HCT116 (cell line): ENCODE measurements at regions not wholly inside any gene's neighbourhood (a gene's known extent, or its start where the extent isn't known, plus 50 kb on each side); places are given as distances from the start of the nearest gene placed in this dataset.

ENCODE experiments used
- ATAC-seq: fragments of 200-7000 bp; cut with Tn5 transposase; 2 replicates; pipeline ENCODE4 v1.9.1; 2020; ENCODE audit warnings: mild to moderate bottlenecking, moderate library complexity
- BruUV-seq: library from RNA; stranded (reverse); fragments of 400-500 nt; replicated peaks from 2 replicates; lab custom pipeline; 2021; lab: Mats Ljungman, UMichigan
- CTCF ChIA-PET: fragments of 300-600 bp; sonication (Branson Sonifier 250); formaldehyde crosslinking; loops from one replicate; lab custom pipeline; 2021; ENCODE audit warnings: antibody characterized with exemption; lab: Charles Lee
- POLR2A ChIA-PET: fragments of 300-600, 350-600 bp; sonication (Branson Sonifier 250); formaldehyde crosslinking; loops from one replicate; lab custom pipeline; 2021; ENCODE audit warnings: antibody characterized with exemption; lab: Charles Lee
- RAD21 ChIA-PET, 2 experiments: fragments of 300-600 bp; sonication (Branson Sonifier 250); formaldehyde crosslinking; loops; one replicate each; lab custom pipeline; 2023; ENCODE audit warnings: low total read pairs in 2 of 2; ENCODE audit not compliant: uncharacterized antibody in 2 of 2, unreplicated experiment in 2 of 2, low non-redundant PET in 1 of 2; lab: Charles Lee
- DNase-seq: peaks from one replicate; pipeline ENCODE4 v3.0.0-alpha.2; 2010; ENCODE audit warnings: low read depth, low spot score
- H2AFZ ChIP-seq: fragments of 200-600 bp; shearing (Covaris generic), sonication (generic); 2 replicates; pipeline ENCODE4 v1.6.1; 2017; ENCODE audit warnings: low read depth, mixed run types, mixed read lengths, antibody characterized with exemption, low read length; ENCODE audit not compliant: poor library complexity, severe bottlenecking
- H3K27ac ChIP-seq: 2 replicates; pipeline ENCODE4 v1.5.1; 2012; ENCODE audit warnings: low read depth, low read length
- H3K27me3 ChIP-seq: fragments of 200-600 bp; sonication (generic); 2 replicates; pipeline ENCODE4 v1.6.1; 2016; ENCODE audit warnings: mixed run types, low read length, mixed read lengths; ENCODE audit not compliant: insufficient read depth
- H3K36me3 ChIP-seq, 2 experiments: fragments of 200-500 bp in 1 of 2; fragments of 200-600 bp in 1 of 2; sonication (Bioruptor generic) in 1 of 2; sonication (generic) in 1 of 2; 2 replicates each; pipeline versions ENCODE4 v1.5.1 to v1.6.1; 2014 to 2016; ENCODE audit warnings: low read length in 2 of 2, inconsistent platforms in 1 of 2, mixed read lengths in 1 of 2, mixed run types in 1 of 2; ENCODE audit not compliant: insufficient read depth in 2 of 2, control insufficient read depth in 1 of 2
- H3K4me1 ChIP-seq, 2 experiments: fragments of 200-600 bp in 1 of 2; sonication (generic) in 1 of 2; 2 replicates each; pipeline versions ENCODE4 v1.5.1 to v1.6.1; 2012 to 2017; ENCODE audit warnings: low read length in 2 of 2, inconsistent platforms in 1 of 2, mild to moderate bottlenecking in 1 of 2, mixed read lengths in 1 of 2, mixed run types in 1 of 2, moderate library complexity in 1 of 2; ENCODE audit not compliant: insufficient read depth in 2 of 2, control insufficient read depth in 1 of 2
- H3K4me2 ChIP-seq: fragments of 200-600 bp; sonication (generic); 2 replicates; pipeline ENCODE4 v1.6.1; 2017; ENCODE audit warnings: mixed run types, low read length, mixed read lengths
- H3K4me3 ChIP-seq, 2 experiments: fragments of 200-600 bp in 1 of 2; sonication (generic) in 1 of 2; replicated peaks in 1 of 2; 2 replicates each; pipeline ENCODE4 v1.5.1; 2011 to 2016; ENCODE audit warnings: low read length in 2 of 2, control low read depth in 1 of 2, low read depth in 1 of 2, mild to moderate bottlenecking in 1 of 2, mixed read lengths in 1 of 2, mixed run types in 1 of 2
- H3K79me2 ChIP-seq: fragments of 200-600 bp; sonication (generic); 2 replicates; pipeline ENCODE4 v1.6.1; 2017; ENCODE audit warnings: mild to moderate bottlenecking, mixed run types, low read length, moderate library complexity, mixed read lengths; ENCODE audit not compliant: insufficient read depth
- H3K9ac ChIP-seq: fragments of 200-600 bp; sonication (generic); 2 replicates; pipeline ENCODE4 v1.6.1; 2016; ENCODE audit warnings: low read length, mixed read lengths
- H3K9me2 ChIP-seq: fragments of 200-600 bp; sonication (generic), shearing (Covaris generic); 2 replicates; pipeline ENCODE4 v1.6.1; 2017; ENCODE audit warnings: mixed run types, mild to moderate bottlenecking, moderate library complexity; ENCODE audit not compliant: insufficient read depth
- H3K9me3 ChIP-seq, 2 experiments: fragments of 200-500 bp in 1 of 2; fragments of 200-600 bp in 1 of 2; sonication (Bioruptor generic) in 1 of 2; sonication (generic) in 1 of 2; 2 replicates each; pipeline ENCODE4 v1.6.1; 2014 to 2017; ENCODE audit warnings: low read length in 2 of 2, mixed read lengths in 2 of 2, inconsistent platforms in 1 of 2, low read depth in 1 of 2, mild to moderate bottlenecking in 1 of 2, mixed run types in 1 of 2, moderate library complexity in 1 of 2; ENCODE audit not compliant: control insufficient read depth in 1 of 2, insufficient read depth in 1 of 2
- H4K20me1 ChIP-seq: fragments of 200-600 bp; sonication (generic), shearing (Covaris generic); 2 replicates; pipeline ENCODE4 v1.6.1; 2017; ENCODE audit warnings: mixed run types, mild to moderate bottlenecking, moderate library complexity; ENCODE audit not compliant: insufficient read depth
- CBX3 ChIP-seq: IDR thresholded peaks from 2 replicates; pipeline ENCODE4 v1.6.1; 2012; ENCODE audit warnings: low read depth
- EGR1 ChIP-seq: IDR thresholded peaks from 2 replicates; pipeline ENCODE4 v1.6.1; 2012; ENCODE audit warnings: low read depth
- ELF1 ChIP-seq: IDR thresholded peaks from 2 replicates; pipeline ENCODE4 v1.6.1; 2012; ENCODE audit warnings: low read depth, borderline replicate concordance
- EZH2 ChIP-seq: fragments of 200-600 bp; sonication (generic); IDR thresholded peaks from 2 replicates; pipeline ENCODE4 v1.6.1; 2017; ENCODE audit warnings: antibody characterized with exemption, mixed run types
- FOSL1 ChIP-seq: IDR thresholded peaks from 2 replicates; pipeline ENCODE4 v1.6.1; 2012; ENCODE audit warnings: low read depth
- JUND ChIP-seq: IDR thresholded peaks from 2 replicates; pipeline ENCODE4 v1.6.1; 2012
- POLR2A ChIP-seq: IDR thresholded peaks from 2 replicates; pipeline ENCODE4 v1.7.0; 2011; ENCODE audit warnings: borderline replicate concordance; ENCODE audit not compliant: insufficient read depth, insufficient read length; ENCODE audit errors: extremely low read depth
- RAD21 ChIP-seq: IDR thresholded peaks from 2 replicates; pipeline ENCODE4 v1.6.1; 2012; ENCODE audit warnings: low read depth, mild to moderate bottlenecking
- SIN3A ChIP-seq: IDR thresholded peaks from 2 replicates; pipeline ENCODE4 v1.6.1; 2012; ENCODE audit warnings: low read depth
- SP1 ChIP-seq: IDR thresholded peaks from 2 replicates; pipeline ENCODE4 v1.6.1; 2012; ENCODE audit warnings: low read depth
- TCF7L2 ChIP-seq: IDR thresholded peaks from 2 replicates; pipeline ENCODE4 v1.7.0; 2011; ENCODE audit warnings: borderline replicate concordance, inconsistent platforms; ENCODE audit not compliant: insufficient read depth, insufficient read length; ENCODE audit errors: extremely low read depth
- ZFX ChIP-seq: fragments of 450-650 bp; IDR thresholded peaks from 2 replicates; pipeline ENCODE4 v1.6.1; 2017
- intact Hi-C: fragments of 100-400 bp; cut with micrococcal nuclease; formaldehyde crosslinking; loops from 2 replicates; pipeline ENCODE4 v1.10.0; 2022
- TF ChIP-seq, protein P1 (sequence below): IDR thresholded peaks from 2 replicates; pipeline ENCODE4 v1.6.1; 2012

DNA sequence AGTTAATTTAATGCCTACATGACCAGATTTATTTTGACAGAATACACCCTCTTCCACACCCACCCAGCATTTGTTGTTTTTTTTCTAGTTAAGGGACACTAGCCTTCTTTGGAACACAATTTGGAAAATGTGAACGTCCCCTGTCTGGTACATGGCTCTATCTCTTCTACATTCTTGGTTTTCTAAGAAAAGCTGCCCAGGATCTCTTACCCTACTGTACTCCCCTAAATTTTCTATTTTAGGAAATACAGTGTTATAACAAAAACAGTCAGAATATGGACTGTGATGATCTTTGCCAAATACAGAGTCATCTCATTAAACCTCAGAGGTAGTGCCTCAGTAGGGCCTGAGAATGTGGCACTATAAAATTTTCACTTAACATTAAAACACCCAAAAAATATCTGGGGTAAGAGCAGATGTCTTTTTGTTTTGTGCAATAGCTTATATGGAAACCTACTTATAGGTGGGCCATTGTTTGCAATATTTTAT, 93.1 kb upstream of the SPON1 start:
- RAD21 ChIA-PET, result no interaction called here
- TF ChIP-seq JUND, result no peak
- TF ChIP-seq CBX3, result no peak
- TF ChIP-seq ELF1, result no peak
- no peak for TF ChIP-seq ZFX
- Histone ChIP-seq H3K9me2 (no peaks in the 10 kb centered on the region), H3K4me2 (peak overlapping the region; percentile 44), H3K79me2 (no peaks in the 10 kb centered on the region), H3K9me3 (no peaks in the 10 kb centered on the region), H3K9ac (no peak overlapping the region), H3K27ac (no peak overlapping the region), H3K4me3 (no peak overlapping the region), H3K4me1 (peaks cover 14 to 33% of the 10 kb centered on the region in 2 experiments; a peak in 3 of 4 replicates), H4K20me1 (no peaks in the 10 kb centered on the region), H3K27me3 (no peaks in the 10 kb centered on the region), H3K36me3 (no peaks in the 10 kb centered on the region), H2AFZ (peak overlapping the region; percentile 84)
- CTCF ChIA-PET, result no interaction called here
- DNase-seq, result no peak
- intact Hi-C loops, result no loop called here
- POLR2A ChIA-PET, result no interaction called here
- no TSS peak for BruUV-seq
- no peak for ATAC-seq

DNA sequence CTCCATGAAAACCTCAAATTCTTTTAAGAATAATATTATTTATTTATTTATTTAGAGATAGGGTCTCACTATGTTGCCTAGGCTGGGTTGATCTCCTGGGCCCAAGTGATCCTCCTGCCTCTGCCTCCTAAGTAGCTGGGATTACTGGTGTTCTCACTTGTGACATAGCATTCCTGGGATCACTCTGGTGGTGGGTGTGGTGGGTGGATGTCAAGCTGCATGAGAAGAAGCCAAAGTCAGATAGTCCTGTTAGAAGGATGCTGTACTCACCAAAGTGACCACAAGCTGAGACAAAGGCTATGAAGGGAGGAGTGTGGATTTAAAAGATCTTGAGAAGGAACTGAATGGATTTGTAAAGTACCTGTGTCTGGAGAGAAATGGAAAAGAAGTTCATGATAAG, 87.9 kb upstream of the SPON1 start:
- Histone ChIP-seq H3K79me2 (no peaks in the 10 kb centered on the region), H3K4me2 (no peak overlapping the region), H3K9ac (no peak overlapping the region), H4K20me1 (no peaks in the 10 kb centered on the region), H3K36me3 (no peaks in the 10 kb centered on the region), H3K27me3 (no peaks in the 10 kb centered on the region), H3K9me3 (no peaks in the 10 kb centered on the region), H3K27ac (no peak overlapping the region), H3K4me3 (no peak overlapping the region), H3K4me1 (peaks cover 14 to 28% of the 10 kb centered on the region in 2 experiments; a peak in 3 of 4 replicates), H3K9me2 (no peaks in the 10 kb centered on the region), H2AFZ (no peak overlapping the region)
- ATAC-seq, result no peak
- BruUV-seq, result no TSS peak
- TF ChIP-seq JUND (no peak), SIN3A (no peak), POLR2A (no peak), EZH2 (no peak), CBX3 (no peak), EGR1 (no peak), SP1 (no peak), FOSL1 (no peak), ZFX (no peak), TCF7L2 (no peak), RAD21 (no peak)
- TF ChIP-seq, protein P1, sequence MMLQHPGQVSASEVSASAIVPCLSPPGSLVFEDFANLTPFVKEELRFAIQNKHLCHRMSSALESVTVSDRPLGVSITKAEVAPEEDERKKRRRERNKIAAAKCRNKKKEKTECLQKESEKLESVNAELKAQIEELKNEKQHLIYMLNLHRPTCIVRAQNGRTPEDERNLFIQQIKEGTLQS, result no peak
- ChIA-PET CTCF (no interaction called here), RAD21 (no interaction called here), POLR2A (no interaction called here)
- intact Hi-C loops, result loop anchor here (5.0 kb wide), 1 partner anchor 48 kb away; no protein-coding TSS in a partner anchor
- DNase-seq, result no peak
